HepG2 (cell line): ENCODE measurements at regions not wholly inside any gene's neighbourhood (a gene's known extent, or its start where the extent isn't known, plus 50 kb on each side); places are given as distances from the start of the nearest gene placed in this dataset.

Source experiments
- ATAC-seq: fragments of 200-7000 bp; cut with Tn5 transposase; 3 replicates; pipeline ENCODE4 v1.9.1; 2020; ENCODE audit warnings: mild to moderate bottlenecking, moderate library complexity
- BruUV-seq: library from RNA; stranded (reverse); fragments of 400-500 nt; replicated peaks from 2 replicates; lab custom pipeline; 2021; lab: Mats Ljungman, UMichigan
- CTCF ChIA-PET: fragments of 300-600 bp; formaldehyde crosslinking; extraction: SDS; loops from one replicate; lab custom pipeline; 2021; ENCODE audit warnings: low total read pairs, inconsistent platforms, low intra/inter-chr PET ratio; lab: Yijun Ruan, JAX
- POLR2A ChIA-PET: fragments of 350-600 bp; sonication (Branson Sonifier 250); formaldehyde crosslinking; loops from one replicate; lab custom pipeline; 2020; ENCODE audit warnings: antibody characterized with exemption, inconsistent platforms; lab: Yijun Ruan, JAX
- DNase-seq: peaks from one replicate; pipeline ENCODE4 v3.0.0-alpha.2; 2015; ENCODE audit warnings: low spot score
- FAIRE-seq: peaks from 3 replicates; lab custom pipeline; 2011; peaks lifted over from hg19 to GRCh38; lab: Jason Lieb, UNC
- H2AFZ ChIP-seq: one replicate; pipeline ENCODE4 v1.6.1; 2011; ENCODE audit warnings: low read length, inconsistent platforms
- H3K27ac ChIP-seq: fragments of 300-600 bp; 3 replicates; pipeline ENCODE4 v1.8.0; 2011; ENCODE audit warnings: mixed run types, mild to moderate bottlenecking, mixed read lengths, low read length, inconsistent platforms; ENCODE audit not compliant: insufficient read depth; ENCODE audit errors: extremely low read length
- H3K27me3 ChIP-seq, 2 experiments: fragments of 200-600 bp in 1 of 2; 2 replicates in 1 of 2; 3 replicates in 1 of 2; pipeline versions ENCODE4 v1.6.0 to v1.8.0; 2011; ENCODE audit warnings: low read length in 2 of 2, mild to moderate bottlenecking in 2 of 2, moderate library complexity in 2 of 2, inconsistent platforms in 1 of 2; ENCODE audit not compliant: insufficient read depth in 2 of 2, control insufficient read depth in 1 of 2
- H3K36me3 ChIP-seq, 2 experiments: fragments of 200-600 bp in 1 of 2; replicated peaks in 1 of 2; 2 replicates in 1 of 2; 3 replicates in 1 of 2; pipeline versions ENCODE4 v1.5.1 to v1.8.0; 2011; ENCODE audit warnings: low read length in 2 of 2, inconsistent platforms in 1 of 2; ENCODE audit not compliant: insufficient read depth in 2 of 2, control insufficient read depth in 1 of 2
- H3K4me1 ChIP-seq: 2 replicates; pipeline ENCODE4 v1.5.1; 2012; ENCODE audit warnings: low read length, inconsistent platforms; ENCODE audit not compliant: insufficient read depth
- H3K4me2 ChIP-seq: 2 replicates; pipeline ENCODE4 v1.6.0; 2011; ENCODE audit warnings: low read depth, low read length, inconsistent platforms
- H3K4me3 ChIP-seq, 3 experiments: fragments of 200-600 bp in 1 of 3; sonication (generic), shearing (Covaris generic) in 1 of 3; replicated peaks in 1 of 3; 2 replicates each; pipeline ENCODE4 v1.5.1; 2011 to 2016; ENCODE audit warnings: low read length in 3 of 3, inconsistent platforms in 2 of 3, low read depth in 2 of 3, mild to moderate bottlenecking in 2 of 3, control low read depth in 1 of 3, mixed read lengths in 1 of 3; ENCODE audit not compliant: insufficient read depth in 1 of 3
- H3K79me2 ChIP-seq: one replicate; pipeline ENCODE4 v1.6.1; 2011; ENCODE audit warnings: low read length, inconsistent platforms; ENCODE audit not compliant: insufficient read depth
- H3K9ac ChIP-seq: 2 replicates; pipeline ENCODE4 v1.6.0; 2011; ENCODE audit warnings: mild to moderate bottlenecking, low read depth, low read length, inconsistent platforms; ENCODE audit not compliant: insufficient read depth
- H3K9me3 ChIP-seq: 2 replicates; pipeline ENCODE4 v1.5.1; 2012; ENCODE audit warnings: mild to moderate bottlenecking, low read length
- H4K20me1 ChIP-seq: 2 replicates; pipeline ENCODE4 v1.6.0; 2011; ENCODE audit warnings: inconsistent platforms, mild to moderate bottlenecking, low read length, moderate library complexity; ENCODE audit not compliant: insufficient read depth
- JARID2 ChIP-seq: sonication (generic); formaldehyde crosslinking; IDR thresholded peaks from 2 replicates; pipeline ENCODE4 v1.8.1; 2023; ENCODE audit warnings: missing genetic modification reagents, inconsistent platforms; ENCODE audit not compliant: insufficient replicate concordance
- MAZ ChIP-seq, 2 experiments: sonication (generic) in 1 of 2; formaldehyde crosslinking in 1 of 2; IDR thresholded peaks; 2 replicates each; pipeline versions ENCODE4 v1.5.0 to v1.6.1; 2012 to 2020; ENCODE audit warnings: low read depth in 2 of 2, mild to moderate bottlenecking in 2 of 2, borderline replicate concordance in 1 of 2, improper control_type of control experiment in 1 of 2, low read length in 1 of 2, missing genetic modification reagents in 1 of 2, moderate library complexity in 1 of 2
- RARG ChIP-seq: sonication (generic); formaldehyde crosslinking; IDR thresholded peaks from 2 replicates; pipeline ENCODE4 v1.4.0; 2020; ENCODE audit warnings: low read depth, mild to moderate bottlenecking, missing genetic modification reagents
- RBM39 ChIP-seq: fragments of 200-400 bp; formaldehyde crosslinking; IDR thresholded peaks from one replicate; pipeline ENCODE4 v1.6.1; 2018; ENCODE audit warnings: antibody characterized with exemption, mild to moderate bottlenecking, low read depth, low read length; ENCODE audit not compliant: poor library complexity, severe bottlenecking
- ZNF335 ChIP-seq: sonication (generic); formaldehyde crosslinking; IDR thresholded peaks from 2 replicates; pipeline ENCODE4 v1.4.0; 2020; ENCODE audit warnings: missing genetic modification reagents
- ZNF460 ChIP-seq: sonication (generic); formaldehyde crosslinking; IDR thresholded peaks from 2 replicates; pipeline ENCODE4 v1.5.1; 2020; ENCODE audit warnings: missing genetic modification reagents, mild to moderate bottlenecking, borderline replicate concordance
- ZNF678 ChIP-seq: sonication (generic); formaldehyde crosslinking; IDR thresholded peaks from 2 replicates; pipeline ENCODE4 v1.4.0; 2020; ENCODE audit warnings: mild to moderate bottlenecking, missing genetic modification reagents
- ZNF713 ChIP-seq: sonication (generic); formaldehyde crosslinking; IDR thresholded peaks from 2 replicates; pipeline ENCODE4 v1.4.0; 2020; ENCODE audit warnings: mild to moderate bottlenecking, missing genetic modification reagents
- ZNF773 ChIP-seq: sonication (generic); formaldehyde crosslinking; IDR thresholded peaks from 2 replicates; pipeline ENCODE4 v1.4.0; 2020; ENCODE audit warnings: missing genetic modification reagents, borderline replicate concordance
- ZNF878 ChIP-seq: sonication (generic); formaldehyde crosslinking; IDR thresholded peaks from 2 replicates; pipeline ENCODE4 v1.8.1; 2023; ENCODE audit warnings: mild to moderate bottlenecking, missing genetic modification reagents, moderate library complexity
- WGBS: methylation state at CpG from one replicate; pipeline ENCODE4 v1.1.6; 2017; ENCODE audit warnings: low lambda C conversion rate; 5-methylcytosine and 5-hydroxymethylcytosine counted together
- in situ Hi-C: cut with HindIII; loops from 2 replicates; pipeline ENCODE4 v1.10.0; 2017; ENCODE audit warnings: low pct_unique_long_range_greater_than_20kb; ENCODE audit not compliant: extremely low pct_ligation_motif_present
- intact Hi-C: fragments of 100-400 bp; cut with micrococcal nuclease; formaldehyde crosslinking; loops from one replicate; pipeline ENCODE4 v1.10.0; 2022; ENCODE audit not compliant: unreplicated experiment
- TF ChIP-seq, protein P1 (sequence below): sonication (generic); formaldehyde crosslinking; IDR thresholded peaks from 2 replicates; pipeline ENCODE4 v1.4.0; 2020; ENCODE audit warnings: missing genetic modification reagents
- TF ChIP-seq, protein P2 (sequence below), 2 experiments: fragments of 450-650 bp in 1 of 2; sonication (generic) in 1 of 2; formaldehyde crosslinking; IDR thresholded peaks; 2 replicates each; pipeline versions ENCODE4 v1.5.0 to v1.8.0; 2020 to 2022; ENCODE audit warnings: mild to moderate bottlenecking in 1 of 2, missing genetic modification reagents in 1 of 2
- TF ChIP-seq, protein P3 (sequence below): sonication (generic); formaldehyde crosslinking; IDR thresholded peaks from 2 replicates; pipeline ENCODE4 v1.4.0; 2020; ENCODE audit warnings: missing genetic modification reagents
- TF ChIP-seq, protein P4 (sequence below): sonication (generic); formaldehyde crosslinking; IDR thresholded peaks from 2 replicates; pipeline ENCODE4 v1.4.0; 2020; ENCODE audit warnings: mild to moderate bottlenecking, missing genetic modification reagents

DNA sequence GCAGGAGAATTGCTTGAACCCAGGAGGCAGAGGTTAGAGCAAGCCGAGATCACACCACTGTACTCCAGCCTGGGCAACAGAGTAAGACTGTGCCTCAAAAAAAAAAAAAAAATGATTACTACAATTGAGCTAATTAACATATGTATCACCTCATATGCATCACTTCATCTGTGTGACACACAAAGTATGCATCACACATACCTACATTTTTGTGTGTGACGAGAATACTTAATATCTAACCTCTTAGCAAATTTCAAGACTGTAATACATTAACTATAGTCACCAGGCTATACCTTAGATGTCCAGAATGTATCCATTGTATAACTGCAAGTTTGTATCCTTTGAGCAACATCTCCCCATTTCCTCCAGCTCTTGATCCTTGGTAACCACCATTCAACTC lies 214.2 kb upstream of the MON1B start (continued):
- TF ChIP-seq ZNF335 (CRISPR knock-in tag) (no peak), RBM39 (no peak), ZNF773 (CRISPR knock-in tag) (no peak), ZNF678 (CRISPR knock-in tag) (no peak)
- TF ChIP-seq, all 625 proteins: peak for 0

DNA sequence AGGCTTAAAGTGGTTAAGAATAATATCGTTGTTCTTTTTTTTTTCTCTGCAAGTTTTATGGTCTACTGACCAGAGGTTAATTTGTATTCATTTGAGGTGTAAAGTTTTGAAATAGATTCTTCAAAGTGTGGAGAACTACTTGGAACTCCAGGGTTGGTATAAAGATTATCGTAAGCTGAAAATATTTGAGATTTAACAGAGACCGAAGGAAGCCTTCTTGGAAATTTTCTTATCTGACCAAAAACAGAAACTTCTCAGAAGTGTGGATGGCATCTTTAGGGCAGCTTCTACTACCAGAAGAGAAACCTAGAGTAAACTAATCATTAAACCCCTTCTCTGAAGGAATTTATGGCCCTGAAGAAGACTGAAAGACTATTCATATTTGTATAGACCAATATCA lies 206.8 kb upstream of the MON1B start:
- Histone ChIP-seq H3K9ac (no peak overlapping the region), H3K9me3 (peaks cover 17% of the 10 kb centered on the region), H3K27me3 (no peaks in the 10 kb centered on the region), H3K4me2 (no peak overlapping the region), H3K36me3 (no peaks in the 10 kb centered on the region), H3K4me3 (no peak overlapping the region), H4K20me1 (no peaks in the 10 kb centered on the region), H3K79me2 (no peaks in the 10 kb centered on the region), H2AFZ (no peak overlapping the region), H3K4me1 (no peaks in the 10 kb centered on the region), H3K27ac (no peak overlapping the region)
- no TSS peak for BruUV-seq
- ATAC-seq (no peak), FAIRE-seq (no peak), DNase-seq (no peak)
- intact Hi-C loops: no loop called here
- POLR2A ChIA-PET: no interaction called here
- in situ Hi-C loops: no loop called here
- WGBS: 21% methylated on average over 3 of the region's 3 CpGs
- CTCF ChIA-PET: no interaction called here
- no peak for TF ChIP-seq MAZ (IDR thresholded peaks at IDR 0.05; ENCODE audit: borderline replicate concordance, low read depth, low read length)
- no peak for TF ChIP-seq MAZ (CRISPR knock-in tag; IDR thresholded peaks at IDR 0.05; ENCODE audit: low read depth)
- TF ChIP-seq, protein P1, sequence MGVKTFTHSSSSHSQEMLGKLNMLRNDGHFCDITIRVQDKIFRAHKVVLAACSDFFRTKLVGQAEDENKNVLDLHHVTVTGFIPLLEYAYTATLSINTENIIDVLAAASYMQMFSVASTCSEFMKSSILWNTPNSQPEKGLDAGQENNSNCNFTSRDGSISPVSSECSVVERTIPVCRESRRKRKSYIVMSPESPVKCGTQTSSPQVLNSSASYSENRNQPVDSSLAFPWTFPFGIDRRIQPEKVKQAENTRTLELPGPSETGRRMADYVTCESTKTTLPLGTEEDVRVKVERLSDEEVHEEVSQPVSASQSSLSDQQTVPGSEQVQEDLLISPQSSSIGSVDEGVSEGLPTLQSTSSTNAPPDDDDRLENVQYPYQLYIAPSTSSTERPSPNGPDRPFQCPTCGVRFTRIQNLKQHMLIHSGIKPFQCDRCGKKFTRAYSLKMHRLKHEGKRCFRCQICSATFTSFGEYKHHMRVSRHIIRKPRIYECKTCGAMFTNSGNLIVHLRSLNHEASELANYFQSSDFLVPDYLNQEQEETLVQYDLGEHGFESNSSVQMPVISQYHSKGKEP (CRISPR knock-in tag): no peak
- TF ChIP-seq ZNF460 (CRISPR knock-in tag): no peak
- TF ChIP-seq, protein P2, sequence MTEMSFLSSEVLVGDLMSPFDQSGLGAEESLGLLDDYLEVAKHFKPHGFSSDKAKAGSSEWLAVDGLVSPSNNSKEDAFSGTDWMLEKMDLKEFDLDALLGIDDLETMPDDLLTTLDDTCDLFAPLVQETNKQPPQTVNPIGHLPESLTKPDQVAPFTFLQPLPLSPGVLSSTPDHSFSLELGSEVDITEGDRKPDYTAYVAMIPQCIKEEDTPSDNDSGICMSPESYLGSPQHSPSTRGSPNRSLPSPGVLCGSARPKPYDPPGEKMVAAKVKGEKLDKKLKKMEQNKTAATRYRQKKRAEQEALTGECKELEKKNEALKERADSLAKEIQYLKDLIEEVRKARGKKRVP (CRISPR knock-in tag; IDR thresholded peaks at IDR 0.05): no peak
- TF ChIP-seq, protein P3, sequence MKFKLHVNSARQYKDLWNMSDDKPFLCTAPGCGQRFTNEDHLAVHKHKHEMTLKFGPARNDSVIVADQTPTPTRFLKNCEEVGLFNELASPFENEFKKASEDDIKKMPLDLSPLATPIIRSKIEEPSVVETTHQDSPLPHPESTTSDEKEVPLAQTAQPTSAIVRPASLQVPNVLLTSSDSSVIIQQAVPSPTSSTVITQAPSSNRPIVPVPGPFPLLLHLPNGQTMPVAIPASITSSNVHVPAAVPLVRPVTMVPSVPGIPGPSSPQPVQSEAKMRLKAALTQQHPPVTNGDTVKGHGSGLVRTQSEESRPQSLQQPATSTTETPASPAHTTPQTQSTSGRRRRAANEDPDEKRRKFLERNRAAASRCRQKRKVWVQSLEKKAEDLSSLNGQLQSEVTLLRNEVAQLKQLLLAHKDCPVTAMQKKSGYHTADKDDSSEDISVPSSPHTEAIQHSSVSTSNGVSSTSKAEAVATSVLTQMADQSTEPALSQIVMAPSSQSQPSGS (CRISPR knock-in tag): no peak
- no peak for TF ChIP-seq ZNF713 (CRISPR knock-in tag)
- TF ChIP-seq, protein P4, sequence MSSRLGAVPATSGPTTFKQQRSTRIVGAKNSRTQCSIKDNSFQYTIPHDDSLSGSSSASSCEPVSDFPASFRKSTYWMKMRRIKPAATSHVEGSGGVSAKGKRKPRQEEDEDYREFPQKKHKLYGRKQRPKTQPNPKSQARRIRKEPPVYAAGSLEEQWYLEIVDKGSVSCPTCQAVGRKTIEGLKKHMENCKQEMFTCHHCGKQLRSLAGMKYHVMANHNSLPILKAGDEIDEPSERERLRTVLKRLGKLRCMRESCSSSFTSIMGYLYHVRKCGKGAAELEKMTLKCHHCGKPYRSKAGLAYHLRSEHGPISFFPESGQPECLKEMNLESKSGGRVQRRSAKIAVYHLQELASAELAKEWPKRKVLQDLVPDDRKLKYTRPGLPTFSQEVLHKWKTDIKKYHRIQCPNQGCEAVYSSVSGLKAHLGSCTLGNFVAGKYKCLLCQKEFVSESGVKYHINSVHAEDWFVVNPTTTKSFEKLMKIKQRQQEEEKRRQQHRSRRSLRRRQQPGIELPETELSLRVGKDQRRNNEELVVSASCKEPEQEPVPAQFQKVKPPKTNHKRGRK (CRISPR knock-in tag): no peak
- no peak for TF ChIP-seq JARID2 (CRISPR knock-in tag)
- TF ChIP-seq ZNF878 (CRISPR knock-in tag): no peak
- no peak for TF ChIP-seq RARG
